Peyer's patch (tissue), 4 donors: ENCODE measurements at regions not wholly inside any gene's neighbourhood (a gene's known extent, or its start where the extent isn't known, plus 50 kb on each side); places are given as distances from the start of the nearest gene placed in this dataset.

Experiments
- DNase-seq, 3 donors: peaks; one replicate each; pipeline ENCODE4 v3.0.0-alpha.2; 2017 to 2019
- H3K27ac ChIP-seq, 4 donors: fragments of 200-600 bp; sonication (generic); one replicate each; pipeline ENCODE4 v1.5.1; 2016 to 2019
- H3K27me3 ChIP-seq, 2 donors: fragments of 200-600 bp; sonication (generic); one replicate each; pipeline ENCODE4 v1.5.1; 2019
- H3K36me3 ChIP-seq, 3 donors: fragments of 200-600 bp; sonication (generic); one replicate each; pipeline ENCODE4 v1.5.1; 2016 to 2019
- H3K4me1 ChIP-seq, 4 donors: fragments of 200-600 bp; sonication (generic); one replicate each; pipeline ENCODE4 v1.5.1; 2016 to 2019
- H3K4me3 ChIP-seq, 4 donors: fragments of 200-600 bp; sonication (generic); 1 replicate in 3 of 4; 2 replicates in 1 of 4; pipeline ENCODE4 v1.5.1; 2016 to 2019; ENCODE audit warnings: mild to moderate bottlenecking in 1 of 4
- H3K9me3 ChIP-seq, 4 donors: fragments of 200-600 bp; sonication (generic); one replicate each; pipeline ENCODE4 v1.5.1; 2016 to 2019; ENCODE audit warnings: mild to moderate bottlenecking in 1 of 4
- POLR2A ChIP-seq, 2 donors: fragments of 450-650 bp; IDR thresholded peaks; one replicate each; pipeline ENCODE4 v1.5.1; 2017; ENCODE audit warnings: antibody characterized with exemption in 2 of 2, mild to moderate bottlenecking in 2 of 2, moderate library complexity in 2 of 2
- TF ChIP-seq, protein P1 (sequence below), 6 experiments: fragments of 450-650 bp in 4 of 6; fragments of 200-600 bp in 2 of 6; sonication (generic) in 1 of 6; IDR thresholded peaks; one replicate each; pipeline ENCODE4 v1.5.1; 2017 to 2019; ENCODE audit warnings: antibody characterized with exemption in 6 of 6, mild to moderate bottlenecking in 3 of 6, moderate library complexity in 1 of 6

DNA sequence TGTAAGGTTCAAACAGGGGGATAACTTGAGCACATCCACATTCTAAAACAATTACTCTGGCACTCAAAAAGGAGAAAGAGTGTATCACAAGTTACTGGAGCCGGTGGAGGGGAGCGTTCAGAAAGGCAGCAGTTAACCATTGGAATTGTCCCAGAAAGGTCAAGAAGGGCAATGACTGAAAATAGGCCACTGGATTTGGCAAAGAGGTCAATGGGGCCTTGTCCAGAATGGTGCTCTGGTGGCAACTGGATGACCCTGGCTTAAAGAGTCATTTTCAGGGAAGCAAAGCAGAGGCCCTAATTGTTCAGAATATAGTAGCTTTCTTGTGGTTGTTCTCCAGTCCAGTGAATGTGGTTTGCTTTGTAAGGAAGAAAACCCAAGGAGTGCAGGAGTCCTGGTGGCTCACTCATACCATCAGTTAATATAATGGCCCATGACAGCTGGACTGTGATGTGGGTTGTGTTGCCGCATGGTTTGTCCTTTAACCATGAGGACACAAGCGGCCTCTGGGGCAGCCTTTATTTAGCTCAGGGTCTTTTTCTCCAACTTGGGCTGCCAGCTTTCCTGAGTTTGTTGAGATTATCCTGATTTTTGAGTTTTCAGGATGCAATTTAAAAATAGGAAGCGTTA is 142.8 kb upstream of the PELI2 start:
- TF ChIP-seq, protein P1, sequence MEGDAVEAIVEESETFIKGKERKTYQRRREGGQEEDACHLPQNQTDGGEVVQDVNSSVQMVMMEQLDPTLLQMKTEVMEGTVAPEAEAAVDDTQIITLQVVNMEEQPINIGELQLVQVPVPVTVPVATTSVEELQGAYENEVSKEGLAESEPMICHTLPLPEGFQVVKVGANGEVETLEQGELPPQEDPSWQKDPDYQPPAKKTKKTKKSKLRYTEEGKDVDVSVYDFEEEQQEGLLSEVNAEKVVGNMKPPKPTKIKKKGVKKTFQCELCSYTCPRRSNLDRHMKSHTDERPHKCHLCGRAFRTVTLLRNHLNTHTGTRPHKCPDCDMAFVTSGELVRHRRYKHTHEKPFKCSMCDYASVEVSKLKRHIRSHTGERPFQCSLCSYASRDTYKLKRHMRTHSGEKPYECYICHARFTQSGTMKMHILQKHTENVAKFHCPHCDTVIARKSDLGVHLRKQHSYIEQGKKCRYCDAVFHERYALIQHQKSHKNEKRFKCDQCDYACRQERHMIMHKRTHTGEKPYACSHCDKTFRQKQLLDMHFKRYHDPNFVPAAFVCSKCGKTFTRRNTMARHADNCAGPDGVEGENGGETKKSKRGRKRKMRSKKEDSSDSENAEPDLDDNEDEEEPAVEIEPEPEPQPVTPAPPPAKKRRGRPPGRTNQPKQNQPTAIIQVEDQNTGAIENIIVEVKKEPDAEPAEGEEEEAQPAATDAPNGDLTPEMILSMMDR (IDR thresholded peaks at IDR 0.05): no peak
- no peak for TF ChIP-seq POLR2A (IDR thresholded peaks at IDR 0.05)
- DNase-seq: no peak
- Histone ChIP-seq H3K27ac (no peak overlapping the region), H3K27me3 (no peaks in the 10 kb centered on the region), H3K9me3 (no peaks in the 10 kb centered on the region), H3K36me3 (no peaks in the 10 kb centered on the region), H3K4me3 (no peak overlapping the region), H3K4me1 (no peaks in the 10 kb centered on the region)

DNA sequence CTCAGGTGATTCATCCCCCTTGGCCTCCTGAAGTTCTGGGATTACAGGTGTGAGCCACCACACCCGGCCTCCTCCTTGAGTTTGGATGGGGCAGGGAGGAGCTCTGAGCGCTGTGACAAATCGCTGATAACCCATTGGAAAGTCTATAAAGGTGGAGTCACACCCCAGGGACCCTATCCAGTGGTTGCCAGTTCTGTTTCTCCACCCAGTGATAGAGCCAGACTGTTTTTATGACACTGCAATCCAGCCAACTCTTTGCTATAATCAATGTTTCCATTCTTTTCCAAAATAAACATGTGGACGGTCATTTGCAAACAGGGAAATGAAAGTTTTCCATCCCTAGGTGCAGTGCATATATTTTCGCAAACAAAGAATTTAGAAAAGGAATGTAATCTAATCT is 142.0 kb upstream of the PELI2 start:
- Histone ChIP-seq H3K4me3 (no peak overlapping the region), H3K27ac (peak overlapping the region in 1 of 4 donors; percentile 2), H3K9me3 (no peaks in the 10 kb centered on the region), H3K4me1 (no peaks in the 10 kb centered on the region), H3K36me3 (no peaks in the 10 kb centered on the region), H3K27me3 (no peaks in the 10 kb centered on the region)
- DNase-seq: peak in 1 of 3 donors; percentile 47
- no peak for TF ChIP-seq POLR2A (IDR thresholded peaks at IDR 0.05)
- TF ChIP-seq, protein P1 (IDR thresholded peaks at IDR 0.05): no peak

DNA sequence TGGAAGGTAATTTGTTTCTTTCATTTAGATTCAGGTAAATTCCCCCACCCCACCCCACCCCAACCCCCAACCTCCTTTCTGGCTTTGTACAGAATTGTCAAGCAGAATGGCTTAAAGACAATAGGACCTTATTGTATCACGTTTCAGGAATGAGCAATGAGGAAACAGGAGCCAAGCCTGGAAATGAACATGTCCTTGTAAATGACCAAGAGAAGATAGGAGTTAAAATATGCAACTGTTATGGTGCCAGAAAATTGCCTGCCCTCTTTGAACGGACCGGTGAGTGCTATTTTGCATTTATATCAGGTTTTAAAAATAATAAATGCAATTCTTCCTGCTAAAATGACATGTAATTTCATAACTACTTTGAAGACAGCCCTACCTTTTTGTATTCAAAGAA is 141.6 kb upstream of the PELI2 start:
- Histone ChIP-seq H3K27ac (no peak overlapping the region), H3K36me3 (no peaks in the 10 kb centered on the region), H3K4me3 (no peak overlapping the region), H3K27me3 (no peaks in the 10 kb centered on the region), H3K4me1 (no peaks in the 10 kb centered on the region), H3K9me3 (no peaks in the 10 kb centered on the region)
- DNase-seq: no peak
- TF ChIP-seq, protein P1 (IDR thresholded peaks at IDR 0.05): no peak
- no peak for TF ChIP-seq POLR2A (IDR thresholded peaks at IDR 0.05)

DNA sequence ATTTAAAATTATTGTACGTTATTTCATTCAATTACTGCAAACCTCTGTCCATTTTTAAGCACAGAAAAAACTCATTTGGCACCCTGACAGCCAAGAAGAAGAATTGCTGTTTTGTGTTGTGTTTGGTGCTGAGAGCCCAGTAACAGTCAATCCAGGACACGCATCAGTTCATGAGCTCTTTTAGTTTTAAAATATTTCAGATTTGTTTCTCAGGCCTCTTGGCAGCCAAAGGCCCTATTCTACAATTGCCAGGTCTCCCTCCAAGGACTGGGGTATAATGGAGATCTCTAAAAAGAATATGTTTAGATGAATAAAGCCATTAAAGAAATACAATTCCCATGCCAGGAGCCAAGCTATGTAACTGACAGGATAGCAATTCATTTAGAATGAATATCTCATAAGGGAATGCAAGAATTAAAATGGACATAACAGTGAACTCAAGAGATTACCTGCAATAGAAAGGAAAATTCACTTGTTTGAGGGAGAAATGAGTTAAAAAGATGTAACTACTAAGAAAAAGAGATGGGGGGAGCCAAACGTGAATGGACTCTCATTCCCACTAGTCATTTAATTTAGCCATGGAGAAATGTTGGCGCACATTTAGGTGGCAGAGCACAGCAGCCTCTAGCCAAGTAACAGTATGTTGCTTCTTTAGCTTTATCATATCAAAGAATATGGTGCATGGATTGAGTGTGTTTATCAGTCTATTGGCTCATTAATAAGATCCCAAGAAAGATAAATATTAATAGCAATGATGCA is 140.6 kb upstream of the PELI2 start:
- TF ChIP-seq, protein P1 (IDR thresholded peaks at IDR 0.05): no peak
- no peak for TF ChIP-seq POLR2A (IDR thresholded peaks at IDR 0.05)
- Histone ChIP-seq H3K4me3 (no peak overlapping the region), H3K9me3 (no peaks in the 10 kb centered on the region), H3K27me3 (no peaks in the 10 kb centered on the region), H3K36me3 (no peaks in the 10 kb centered on the region), H3K4me1 (no peaks in the 10 kb centered on the region), H3K27ac (no peak overlapping the region)
- DNase-seq: no peak

DNA sequence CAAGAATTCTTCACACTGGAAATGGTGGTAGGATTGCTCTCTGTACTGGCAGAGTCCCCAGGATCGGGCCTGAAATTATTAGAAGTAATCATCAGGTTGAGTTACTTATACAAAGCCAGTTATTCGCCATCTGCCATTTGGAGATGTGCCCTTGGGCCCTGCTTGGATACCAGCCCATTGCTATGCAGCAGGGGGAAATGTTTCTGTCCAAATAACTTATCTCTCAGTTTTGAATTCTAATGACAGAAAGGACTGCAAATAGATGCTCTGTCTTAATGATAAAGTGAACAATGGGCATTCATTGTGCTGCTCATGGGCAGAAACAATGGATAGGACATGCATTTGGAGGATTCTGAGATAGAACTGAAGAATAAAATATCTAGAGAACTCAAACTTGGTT is 139.1 kb upstream of the PELI2 start:
- H3K4me3 ChIP-seq: no peak overlapping the region
- no peak for TF ChIP-seq POLR2A (IDR thresholded peaks at IDR 0.05)
- TF ChIP-seq, protein P1 (IDR thresholded peaks at IDR 0.05): no peak
- no peaks in the 10 kb centered on the region for H3K9me3 ChIP-seq
- no peaks in the 10 kb centered on the region for H3K27me3 ChIP-seq
- no peaks in the 10 kb centered on the region for H3K4me1 ChIP-seq
- no peak for DNase-seq
- H3K27ac ChIP-seq: no peak overlapping the region
- H3K36me3 ChIP-seq: no peaks in the 10 kb centered on the region
